Hematopoietic multipotent progenitor cell treated with erythropoietin and hydrocortisone succinate and interleukin-3 and kit ligand, for 6 days (in vitro differentiated cells): ENCODE measurements at regions not wholly inside any gene's neighbourhood (a gene's known extent, or its start where the extent isn't known, plus 50 kb on each side); places are given as distances from the start of the nearest gene placed in this dataset.

Source experiments
- DNase-seq: peaks from one replicate; pipeline ENCODE4 v3.0.0-alpha.2; 2015

DNA sequence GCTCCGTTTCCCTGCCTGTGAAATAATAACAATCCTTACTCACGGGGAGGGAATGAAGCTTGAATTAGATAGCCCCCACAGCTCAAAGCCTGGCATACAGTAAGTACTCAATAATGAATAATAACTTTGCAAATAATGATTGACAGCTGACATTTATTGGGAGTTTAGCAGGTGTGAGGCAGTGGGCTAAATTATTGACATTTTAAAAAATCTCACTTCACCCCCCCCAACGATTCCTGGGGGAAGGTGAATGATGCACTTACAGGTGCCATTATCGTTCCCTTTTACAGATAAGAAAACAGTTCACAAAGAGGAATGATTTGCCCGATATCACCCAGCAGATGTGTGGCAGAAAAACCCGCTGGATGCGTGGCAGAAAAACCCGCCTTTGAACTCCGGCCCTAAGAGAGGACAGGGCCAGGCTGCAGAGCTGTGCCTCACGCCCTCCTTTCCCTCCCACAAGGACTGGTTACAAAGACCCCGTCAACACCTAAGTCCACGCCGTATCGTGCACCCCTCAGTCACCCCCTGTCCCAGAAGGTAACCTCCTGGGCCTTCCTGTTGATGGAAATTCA lies 114.2 kb upstream of the PTPN1 start:
- no peak for DNase-seq

DNA sequence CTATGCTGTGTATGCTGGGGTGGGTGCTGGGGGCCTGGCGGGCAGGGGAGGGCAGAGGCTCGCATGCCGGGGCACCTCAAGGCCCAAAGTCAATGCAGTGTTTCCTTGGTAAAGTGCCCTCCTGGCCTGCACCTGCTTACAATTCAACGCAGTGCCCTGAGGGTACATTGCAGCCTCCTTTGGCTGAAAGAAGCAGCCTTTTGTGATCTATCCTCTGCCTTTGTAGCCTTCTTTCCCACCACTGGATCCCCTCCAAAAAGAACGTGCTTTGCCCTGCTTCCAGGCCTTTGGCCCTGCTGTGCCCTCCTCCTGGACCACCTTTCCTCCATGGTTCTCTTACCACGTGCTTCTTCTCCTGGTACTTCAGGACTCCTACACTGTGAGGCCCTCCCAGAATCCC lies 113.6 kb upstream of the PTPN1 start:
- DNase-seq = no peak

GRCh38 chr20:50397058-50397457 lies 113.1 kb upstream of the PTPN1 start:
- DNase-seq = no peak

DNA sequence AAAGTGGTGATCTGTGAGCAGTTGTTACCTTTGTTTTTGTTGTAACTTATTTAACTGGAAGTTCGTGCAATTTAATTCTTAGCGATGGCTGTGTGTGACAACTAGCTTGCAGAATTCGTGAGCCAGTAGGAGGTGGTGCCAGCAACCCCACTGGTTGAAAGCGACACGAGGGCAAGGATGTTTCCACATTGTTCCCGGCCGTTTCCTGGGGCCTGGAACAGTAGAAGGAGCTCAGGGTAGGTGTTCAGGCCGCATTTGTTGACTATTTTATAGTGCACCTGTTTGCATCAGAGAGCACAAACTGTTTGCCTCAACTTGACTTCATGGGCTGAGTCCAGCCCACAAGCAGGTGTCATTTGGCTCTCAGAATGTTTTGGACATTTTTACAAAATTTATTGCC lies 112.1 kb upstream of the PTPN1 start:
- DNase-seq = no peak

DNA sequence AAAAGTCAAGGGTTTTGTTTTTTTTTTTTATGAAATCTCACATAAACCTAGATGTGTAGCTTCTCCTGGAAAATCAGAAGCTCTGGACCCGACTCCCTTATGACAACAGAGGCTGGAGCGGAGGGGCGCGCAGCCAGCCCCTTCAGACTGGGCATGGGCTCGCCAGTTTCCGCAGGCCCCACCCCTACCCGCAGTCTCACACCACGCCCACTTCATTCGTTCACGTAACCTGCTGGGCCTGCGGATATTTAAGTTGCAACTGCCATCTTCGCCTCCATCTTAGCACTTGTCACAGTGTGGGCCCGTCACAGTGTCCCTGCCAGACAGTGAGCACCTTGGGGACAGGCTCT lies 111.7 kb upstream of the PTPN1 start:
- no peak for DNase-seq

GRCh38 chr20:50398821-50399554 lies 111.2 kb upstream of the PTPN1 start:
- no peak for DNase-seq

DNA sequence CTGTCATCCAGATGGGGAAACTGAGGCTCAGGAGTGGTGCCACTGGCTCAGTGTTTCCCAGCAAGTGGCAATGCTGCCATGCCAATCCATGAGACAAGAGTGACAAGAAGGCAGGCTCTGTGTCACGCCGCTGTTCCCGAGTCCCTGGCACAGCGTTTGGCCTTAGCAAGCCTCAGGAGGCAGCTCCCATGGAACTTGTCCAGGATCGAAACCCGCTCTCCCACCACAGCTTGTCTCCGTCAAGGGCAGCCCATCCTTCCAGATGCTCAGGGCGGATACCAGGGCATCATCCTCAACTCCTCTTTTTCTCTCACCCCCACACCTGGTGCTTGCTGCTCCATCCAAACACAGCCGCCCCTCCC lies 110.6 kb upstream of the PTPN1 start:
- DNase-seq = no peak

DNA sequence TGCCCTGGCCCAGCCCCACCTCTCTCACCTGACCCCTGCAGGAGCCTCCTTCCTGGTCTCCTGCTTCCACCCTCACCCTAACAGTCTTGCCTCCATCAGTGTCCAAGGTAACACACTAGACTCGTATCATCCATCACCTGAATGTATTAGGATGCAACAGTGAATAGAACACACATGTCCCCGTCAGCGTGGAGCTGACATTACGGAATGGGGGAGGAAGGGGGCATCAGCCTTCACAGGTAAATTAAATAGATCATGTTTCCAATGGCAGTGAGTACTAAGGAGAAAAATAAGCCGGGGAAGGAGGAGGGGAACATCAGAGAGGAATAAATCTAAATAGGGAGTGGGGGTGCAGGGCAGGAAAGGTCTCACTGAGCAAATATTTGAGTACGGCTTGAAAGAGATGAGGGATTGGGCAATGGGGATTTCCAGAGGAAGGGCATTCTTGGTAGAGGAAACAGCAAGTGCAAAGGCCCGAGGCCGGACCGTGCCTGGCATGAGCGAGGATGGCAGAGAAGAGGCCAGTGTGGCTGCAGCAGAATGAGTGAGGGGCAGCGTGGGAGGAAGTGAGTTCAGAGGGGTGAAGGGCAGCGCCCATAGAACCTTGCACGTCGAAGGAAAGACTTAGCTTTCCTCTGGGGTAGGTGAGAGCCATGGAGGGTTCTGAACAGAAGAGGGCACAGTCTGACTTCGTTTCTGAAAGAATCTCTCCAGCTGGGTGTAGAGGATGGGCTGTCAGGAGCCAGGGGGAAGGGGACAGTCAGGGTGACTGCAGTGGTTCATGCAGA lies 110.1 kb upstream of the PTPN1 start:
- no peak for DNase-seq

- DNase-seq = no peak
Observed at GRCh38 chr20:50400705-50401586, 109.2 kb upstream of the PTPN1 start.

DNA sequence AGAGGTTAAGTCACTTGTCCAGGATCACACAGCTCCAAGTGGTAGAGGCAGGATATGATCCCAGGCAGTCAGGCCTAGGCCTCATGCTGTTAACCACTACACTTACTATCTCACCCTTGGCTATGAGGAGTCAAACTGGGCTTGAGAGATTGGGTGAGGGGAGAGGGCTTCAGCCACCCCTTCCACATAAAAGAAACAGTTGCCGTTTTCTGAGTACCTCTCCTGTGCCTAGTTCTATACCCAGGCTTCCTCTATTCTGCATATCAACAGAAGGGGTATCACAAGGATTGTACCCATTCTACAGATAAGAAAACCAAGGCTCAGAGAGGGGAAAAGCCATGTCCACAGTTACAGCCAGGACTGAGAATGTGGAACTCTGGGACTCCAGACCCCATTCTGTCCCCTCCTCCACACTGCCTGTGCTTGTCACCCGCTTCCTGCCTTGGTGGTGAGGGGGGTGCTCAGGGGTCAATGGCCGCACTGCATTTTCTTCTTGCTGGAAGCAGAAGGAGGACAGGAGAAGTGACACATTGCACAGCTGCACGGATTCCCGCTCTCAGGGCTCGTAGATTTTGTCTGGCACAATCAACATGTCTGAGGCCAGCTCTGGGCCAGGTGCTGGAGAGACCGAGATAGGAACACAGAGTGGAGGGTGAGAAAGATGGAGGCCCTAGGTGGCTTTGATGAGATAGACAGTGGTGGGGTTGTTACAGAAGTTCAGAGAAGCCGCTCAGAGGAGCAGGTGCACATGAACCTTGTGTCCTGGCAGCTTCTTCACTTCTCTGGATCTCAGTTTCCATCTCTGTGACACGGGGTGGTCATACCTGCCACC lies 108.4 kb upstream of the PTPN1 start:
- DNase-seq = no peak

DNA sequence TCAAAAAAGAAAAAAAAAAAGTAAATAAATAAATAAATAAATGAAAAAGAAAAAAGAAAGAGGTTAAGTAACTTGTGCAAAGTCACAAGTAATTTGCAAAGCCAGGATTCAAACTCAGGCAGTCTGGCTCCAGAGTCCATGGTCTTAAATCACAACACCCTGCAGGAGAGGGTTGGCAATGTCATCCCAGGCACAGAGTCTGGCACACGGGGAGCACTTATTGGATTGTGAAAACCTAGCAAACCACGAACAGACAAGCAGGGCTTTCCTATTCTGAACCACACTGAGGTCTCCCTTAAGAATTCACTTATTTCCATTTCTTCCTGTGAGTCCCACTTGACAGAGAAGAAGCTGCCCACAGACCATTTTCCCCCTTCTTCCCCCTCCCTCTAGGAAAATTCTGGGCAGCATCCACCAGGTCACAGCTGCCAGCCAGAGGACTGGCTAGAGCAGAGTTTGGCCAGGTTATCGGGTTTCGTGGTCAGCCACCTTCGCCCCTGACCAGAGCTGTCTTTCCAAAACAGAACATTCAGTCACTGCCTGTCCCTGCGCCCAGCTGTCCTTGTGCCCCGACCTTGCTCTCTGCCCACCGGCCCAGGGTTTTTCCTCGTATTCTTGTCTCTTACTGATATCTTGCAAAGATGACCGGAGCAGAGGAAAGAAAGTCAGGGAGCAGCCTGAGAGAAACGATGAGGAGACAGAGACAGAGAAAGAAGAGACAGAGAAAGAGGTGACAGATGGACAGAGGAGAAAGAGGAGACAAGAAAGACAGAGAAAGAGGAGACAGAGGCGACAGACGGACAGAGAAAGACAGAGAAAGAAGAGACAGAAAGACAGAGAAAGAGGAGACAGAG lies 106.4 kb upstream of the PTPN1 start:
- no peak for DNase-seq

DNA sequence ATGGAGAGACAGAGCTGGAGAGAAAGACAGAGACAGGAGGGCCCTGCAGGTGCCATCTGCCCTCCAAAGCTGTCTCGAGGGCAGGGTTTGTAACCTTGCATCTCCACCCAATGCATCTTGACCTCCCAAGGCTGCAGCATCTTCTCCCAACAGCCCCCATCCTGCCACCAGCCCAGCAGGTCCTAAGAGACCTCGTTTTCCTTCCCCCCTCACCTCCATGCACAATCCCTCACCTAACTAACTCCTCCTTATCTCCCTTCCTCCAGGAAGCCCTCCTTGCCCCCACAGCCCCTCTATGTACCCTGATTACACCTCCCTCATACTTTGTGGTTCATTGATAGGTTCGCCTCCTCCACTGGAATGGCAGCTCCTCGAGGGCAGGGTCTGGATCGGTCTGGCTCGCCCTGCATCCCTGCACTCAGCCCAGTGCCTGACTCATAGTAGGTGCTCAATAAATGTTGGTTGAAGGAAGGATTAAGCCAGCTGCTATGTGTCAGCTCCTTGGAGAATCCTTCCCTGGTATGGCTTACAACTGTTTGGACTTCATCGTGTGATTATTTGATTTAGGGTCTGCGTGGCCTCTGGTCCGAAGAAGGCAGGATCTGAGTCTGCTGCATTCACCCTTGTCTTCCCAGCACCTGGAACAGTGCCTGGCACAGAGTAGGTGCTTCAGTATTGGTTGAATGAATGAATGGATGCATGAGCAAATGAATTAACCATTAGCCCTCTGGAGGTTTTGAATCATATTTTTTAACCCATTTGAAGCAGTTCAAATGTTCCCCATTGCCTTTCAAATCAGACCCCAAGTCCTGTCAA lies 105.6 kb upstream of the PTPN1 start:
- no peak for DNase-seq

DNA sequence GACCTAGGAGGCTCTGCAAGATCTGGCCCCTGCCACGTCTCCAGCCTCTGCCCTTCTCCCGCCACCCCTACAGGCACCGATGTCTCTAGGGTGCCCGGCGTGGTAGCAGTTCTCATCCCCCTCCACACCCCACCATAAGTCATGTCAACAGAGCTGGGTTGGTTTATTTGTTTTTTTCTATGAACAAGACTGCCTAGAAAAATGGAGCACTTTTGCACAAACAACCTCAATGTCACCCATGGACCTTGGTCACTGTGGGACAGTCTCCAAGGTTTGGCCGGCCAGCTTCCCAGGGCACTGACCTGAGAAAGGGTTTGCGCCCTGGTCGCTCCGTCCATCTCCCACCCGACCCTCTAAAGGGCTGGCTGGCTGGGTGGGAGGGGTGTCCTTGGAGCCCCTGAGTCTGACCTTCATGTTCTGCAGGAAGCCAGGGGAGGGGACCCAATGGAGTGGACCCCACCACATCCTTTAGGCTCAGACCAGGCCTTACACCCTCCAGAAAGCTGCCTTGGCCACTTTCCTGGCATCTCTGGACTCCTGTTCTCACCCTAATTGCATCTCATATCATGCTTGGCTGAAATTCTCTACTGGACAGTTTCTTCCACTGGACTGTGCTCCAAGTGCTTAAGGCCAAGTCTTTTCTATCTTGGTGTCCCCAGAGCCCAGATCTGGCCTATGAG lies 104.8 kb upstream of the PTPN1 start:
- no peak for DNase-seq

GRCh38 chr20:50405915-50406609 lies 104.1 kb upstream of the PTPN1 start:
- DNase-seq = no peak

DNA sequence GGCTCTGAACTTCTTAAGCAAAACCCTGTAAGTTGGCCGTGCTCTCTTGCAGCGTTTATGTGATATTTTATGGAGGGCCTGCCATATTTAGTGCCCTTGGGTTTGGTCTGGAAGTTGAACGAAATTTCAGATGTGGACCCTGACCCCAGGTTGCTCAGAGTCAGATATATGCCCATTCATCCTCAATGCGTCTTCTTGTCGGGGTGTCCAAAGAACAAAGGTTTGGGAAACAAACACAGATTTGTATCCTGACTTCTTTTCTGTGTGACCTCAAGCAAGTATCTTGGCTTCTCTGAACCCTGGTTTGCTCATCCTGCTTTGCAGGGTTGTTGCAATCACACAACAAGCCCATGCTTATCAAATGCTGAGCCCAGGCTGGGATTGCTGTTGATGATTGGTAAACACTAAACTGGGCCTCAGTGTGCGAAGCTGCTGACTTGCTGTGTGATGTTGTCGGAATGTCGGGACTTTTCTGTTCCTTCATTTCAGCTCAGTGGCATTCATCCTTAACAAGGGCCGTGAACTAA lies 103.5 kb upstream of the PTPN1 start:
- no peak for DNase-seq

DNA sequence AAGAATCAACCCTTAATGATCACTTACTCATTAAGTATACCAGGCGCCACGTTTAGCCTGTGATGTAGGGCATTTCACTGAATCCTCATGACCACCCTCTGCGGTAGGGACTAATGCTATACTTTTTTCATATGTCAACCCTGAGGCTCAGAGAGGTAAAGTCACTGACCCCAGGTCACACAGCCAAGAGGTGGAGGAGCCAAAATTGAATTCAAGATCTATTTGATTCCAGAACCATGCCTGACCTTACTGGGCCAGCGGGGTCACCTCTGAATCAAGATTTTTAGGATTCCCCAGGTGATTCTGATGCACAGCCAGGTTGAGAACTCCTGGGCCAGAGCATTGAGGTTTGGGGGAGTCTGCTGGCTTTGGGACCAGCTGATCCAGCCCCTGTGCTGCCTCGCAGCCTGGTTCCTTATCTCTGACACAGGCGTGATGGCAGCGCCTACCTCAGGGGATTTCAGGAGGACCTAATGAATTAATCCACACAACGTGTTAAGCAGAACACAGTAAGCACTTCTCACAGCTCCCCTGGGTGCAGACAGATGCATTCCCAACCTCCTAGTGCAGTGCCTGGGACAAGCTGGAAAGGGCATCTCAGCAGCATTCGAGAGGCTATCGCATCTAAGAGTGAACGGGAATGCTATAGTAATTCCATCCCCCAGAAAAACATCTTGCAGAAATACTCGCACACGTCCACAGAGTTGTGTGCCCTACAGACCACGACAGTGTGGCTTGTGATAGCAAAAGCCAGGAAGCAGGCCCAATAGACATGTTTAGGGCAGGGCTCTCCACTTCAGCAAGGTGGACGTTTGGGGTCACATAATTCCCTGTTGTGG lies 101.4 kb upstream of the PTPN1 start:
- no peak for DNase-seq

GRCh38 chr20:50409495-50409894 lies 100.7 kb upstream of the PTPN1 start:
- no peak for DNase-seq

DNA sequence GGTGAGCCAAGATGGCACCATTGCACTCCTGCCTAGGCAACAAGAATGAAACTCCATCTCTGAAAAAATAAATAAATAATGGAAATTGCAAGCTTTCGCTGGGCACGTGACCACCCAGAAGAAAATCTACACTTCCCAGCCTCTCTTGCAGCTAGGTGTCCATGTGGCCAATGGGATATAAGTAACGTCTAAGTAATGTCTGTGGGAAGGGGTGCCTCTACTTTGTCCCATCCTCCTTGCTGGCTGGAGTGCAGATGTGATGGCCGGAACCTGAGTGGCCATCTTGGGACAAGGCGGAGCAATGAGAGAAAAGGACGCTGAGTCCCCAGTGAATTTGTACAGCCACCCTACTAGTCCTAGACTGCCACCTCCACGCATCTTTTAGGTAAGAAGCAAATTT lies 99.8 kb upstream of the PTPN1 start:
- DNase-seq = no peak
